CD14-positive monocyte (primary cell): ENCODE measurements at regions not wholly inside any gene's neighbourhood (a gene's known extent, or its start where the extent isn't known, plus 50 kb on each side); places are given as distances from the start of the nearest gene placed in this dataset.

ENCODE experiments used
- DNase-seq, 3 donors: peaks; one replicate each; pipeline ENCODE4 v3.0.0-alpha.2; 2011 to 2022
- H2AFZ ChIP-seq: 2 replicates; pipeline ENCODE4 v1.6.0; 2012; ENCODE audit warnings: mild to moderate bottlenecking, low read depth, low read length, inconsistent platforms; ENCODE audit not compliant: insufficient read depth, poor library complexity, severe bottlenecking
- H3K27ac ChIP-seq, 2 donors: 1 replicate in 1 of 2; 2 replicates in 1 of 2; pipeline ENCODE4 v1.5.1; 2012 to 2013; ENCODE audit warnings: low read length in 2 of 2, control low read depth in 1 of 2, inconsistent platforms in 1 of 2, low read depth in 1 of 2, mild to moderate bottlenecking in 1 of 2
- H3K27me3 ChIP-seq, 2 donors: one replicate each; pipeline versions ENCODE4 v1.6.0 to v1.6.1; 2011 to 2013; ENCODE audit warnings: low read length in 2 of 2; ENCODE audit not compliant: control insufficient read depth in 2 of 2, insufficient read depth in 2 of 2
- H3K36me3 ChIP-seq, 2 donors: replicated peaks in 1 of 2; 1 replicate in 1 of 2; 2 replicates in 1 of 2; pipeline versions ENCODE4 v1.5.1 to v1.6.1; 2012 to 2013; ENCODE audit warnings: low read length in 2 of 2, control low read depth in 1 of 2, inconsistent platforms in 1 of 2, mild to moderate bottlenecking in 1 of 2; ENCODE audit not compliant: insufficient read depth in 2 of 2, control insufficient read depth in 1 of 2
- H3K4me1 ChIP-seq, 2 donors: 1 replicate in 1 of 2; 2 replicates in 1 of 2; pipeline versions ENCODE4 v1.5.1 to v1.6.1; 2012 to 2013; ENCODE audit warnings: low read length in 2 of 2, control low read depth in 1 of 2, inconsistent platforms in 1 of 2, mild to moderate bottlenecking in 1 of 2, moderate library complexity in 1 of 2; ENCODE audit not compliant: insufficient read depth in 2 of 2, control insufficient read depth in 1 of 2
- H3K4me2 ChIP-seq: replicated peaks from 2 replicates; pipeline ENCODE3; 2012; ENCODE audit warnings: low read length, moderate library complexity, mild to moderate bottlenecking; ENCODE audit not compliant: poor library complexity, severe bottlenecking; ENCODE audit errors: extremely low read depth
- H3K4me3 ChIP-seq, 3 experiments: fragments of 200-600 bp in 1 of 3; sonication (generic) in 1 of 3; replicated peaks in 1 of 3; 1 replicate in 2 of 3; 2 replicates in 1 of 3; pipeline ENCODE4 v1.5.1; 2011 to 2013; ENCODE audit warnings: low read length in 3 of 3, mild to moderate bottlenecking in 3 of 3, control low read depth in 2 of 3, low read depth in 2 of 3, inconsistent platforms in 1 of 3, moderate library complexity in 1 of 3
- H3K79me2 ChIP-seq: 2 replicates; pipeline ENCODE4 v1.6.0; 2012; ENCODE audit warnings: mild to moderate bottlenecking, control low read depth, inconsistent platforms, low read length, moderate library complexity; ENCODE audit not compliant: insufficient read depth
- H3K9ac ChIP-seq: 2 replicates; pipeline ENCODE4 v1.6.0; 2017; ENCODE audit warnings: low read length, mild to moderate bottlenecking; ENCODE audit not compliant: insufficient read depth, poor library complexity, severe bottlenecking
- H3K9me3 ChIP-seq, 2 donors: replicated peaks in 1 of 2; 1 replicate in 1 of 2; 2 replicates in 1 of 2; pipeline versions ENCODE4 v1.5.1 to v1.6.1; 2012 to 2013; ENCODE audit warnings: low read length in 2 of 2, control low read depth in 1 of 2; ENCODE audit not compliant: control insufficient read depth in 1 of 2, insufficient read depth in 1 of 2
- H4K20me1 ChIP-seq: 2 replicates; pipeline ENCODE4 v1.6.0; 2012; ENCODE audit warnings: mild to moderate bottlenecking, low read length, control low read depth, moderate library complexity; ENCODE audit not compliant: insufficient read depth
- H3K27ac Mint-ChIP-seq, 7 donors: one replicate each; pipeline ENCODE4 v1.8.0; 2020; ENCODE audit warnings: mild to moderate bottlenecking in 7 of 7, mixed read lengths in 7 of 7, moderate library complexity in 6 of 7, inconsistent platforms in 2 of 7
- H3K27me3 Mint-ChIP-seq, 3 donors: one replicate each; pipeline ENCODE4 v1.8.0; 2021 to 2022; ENCODE audit warnings: low read depth in 3 of 3, mild to moderate bottlenecking in 3 of 3, mixed read lengths in 3 of 3, moderate library complexity in 3 of 3, inconsistent platforms in 1 of 3
- H3K36me3 Mint-ChIP-seq, 2 donors: one replicate each; pipeline ENCODE4 v1.8.0; 2020; ENCODE audit warnings: mixed read lengths in 2 of 2, inconsistent platforms in 1 of 2, mild to moderate bottlenecking in 1 of 2
- H3K4me1 Mint-ChIP-seq: one replicate; pipeline ENCODE4 v1.8.0; 2020; ENCODE audit warnings: mild to moderate bottlenecking, mixed read lengths
- H3K4me3 Mint-ChIP-seq, 2 donors: one replicate each; pipeline ENCODE4 v1.8.0; 2020; ENCODE audit warnings: mild to moderate bottlenecking in 2 of 2, mixed read lengths in 2 of 2, moderate library complexity in 1 of 2
- H3K9me3 Mint-ChIP-seq, 7 donors: one replicate each; pipeline ENCODE4 v1.8.0; 2020 to 2022; ENCODE audit warnings: mixed read lengths in 7 of 7, mild to moderate bottlenecking in 6 of 7, moderate library complexity in 6 of 7, inconsistent platforms in 2 of 7
- CTCF ChIP-seq: fragments of 200-600 bp; IDR thresholded peaks from one replicate; pipeline ENCODE4 v1.8.0; 2022; ENCODE audit warnings: antibody characterized with exemption, mild to moderate bottlenecking
- WGBS: methylation state at CpG from one replicate; pipeline ENCODE4 v1.1.5; 2013; ENCODE audit warnings: missing lambda C conversion rate; ENCODE audit not compliant: insufficient coverage; 5-methylcytosine and 5-hydroxymethylcytosine counted together
- intact Hi-C, 2 donors: fragments of 100-400 bp; cut with micrococcal nuclease; formaldehyde crosslinking; loops; one replicate each; pipeline versions ENCODE4 v1.15.0 to v1.15.1; 2023

GRCh38 chr13:84658491-84659358, 776.5 kb upstream of the SLITRK1 start:
- TF ChIP-seq CTCF = no peak
- H3K27me3 ChIP-seq = no peaks in the 10 kb centered on the region
- no peak overlapping the region for H3K4me2 ChIP-seq
- no peaks in the 10 kb centered on the region for H3K36me3 Mint-ChIP-seq
- H3K4me3 ChIP-seq = no peak overlapping the region
- no peak overlapping the region for H3K9ac ChIP-seq
- DNase-seq = no peak
- H3K27ac ChIP-seq = no peak overlapping the region
- no CpG with 5 or more reads among the region's 3 CpGs for WGBS
- no peaks in the 10 kb centered on the region for H3K27me3 Mint-ChIP-seq
- intact Hi-C loops = no loop called here
- no peaks in the 10 kb centered on the region for H3K79me2 ChIP-seq
- peaks cover 0 to 5% (median 1%) of the 10 kb centered on the region in 7 donors for H3K9me3 Mint-ChIP-seq
- no peak overlapping the region for H2AFZ ChIP-seq
- no peaks in the 10 kb centered on the region for H3K36me3 ChIP-seq
- H4K20me1 ChIP-seq = no peaks in the 10 kb centered on the region
- H3K9me3 ChIP-seq = peaks cover 0 to 3% of the 10 kb centered on the region in 2 donors
- no peak overlapping the region for H3K4me3 Mint-ChIP-seq
- no peaks in the 10 kb centered on the region for H3K4me1 Mint-ChIP-seq
- no peak overlapping the region for H3K27ac Mint-ChIP-seq
- no peaks in the 10 kb centered on the region for H3K4me1 ChIP-seq

- TF ChIP-seq CTCF = no peak
- peaks cover 0 to 3% of the 10 kb centered on the region in 2 donors for H3K9me3 ChIP-seq
- Mint-ChIP-seq H3K36me3 (no peaks in the 10 kb centered on the region), H3K4me1 (no peaks in the 10 kb centered on the region), H3K9me3 (peaks cover 0 to 12% (median 5%) of the 10 kb centered on the region in 7 donors), H3K27me3 (no peaks in the 10 kb centered on the region), H3K27ac (no peak overlapping the region), H3K4me3 (no peak overlapping the region)
- no peak overlapping the region for H3K4me2 ChIP-seq
- H2AFZ ChIP-seq = no peak overlapping the region
- H3K9ac ChIP-seq = no peak overlapping the region
- intact Hi-C loops = no loop called here
- H3K4me3 ChIP-seq = no peak overlapping the region
- DNase-seq = no peak
- H3K36me3 ChIP-seq = no peaks in the 10 kb centered on the region
- no peaks in the 10 kb centered on the region for H3K4me1 ChIP-seq
- no peaks in the 10 kb centered on the region for H4K20me1 ChIP-seq
- no peaks in the 10 kb centered on the region for H3K27me3 ChIP-seq
- no peaks in the 10 kb centered on the region for H3K79me2 ChIP-seq
- WGBS = no CpG with 5 or more reads among the region's 3 CpGs
- no peak overlapping the region for H3K27ac ChIP-seq
These were observed 773.4 kb upstream of the SLITRK1 start for GRCh38 chr13:84655677-84656076.
